ENCODE measurements at regions not wholly inside any gene's neighbourhood (a gene's known extent, or its start where the extent isn't known, plus 50 kb on each side); places are given as distances from the start of the nearest gene placed in this dataset.

- peaks cover 0 to 4% (median 0%) of the 10 kb centered on the region in 4 donors for H3K9me3 ChIP-seq
- WGBS, 2 donors, result 71 to 76% methylated on average over 4 of the region's 4 CpGs
These were observed 344.9 kb downstream of the PTPRU start for GRCh38 chr1:29581256-29581655.

GRCh38 chr1:29579821-29580425 lies 343.6 kb downstream of the PTPRU start:
- Histone ChIP-seq H3K27me3 (no peaks in the 10 kb centered on the region), H3K4me1 (no peaks in the 10 kb centered on the region), H3K9me3 (peaks cover 0 to 7% (median 0%) of the 10 kb centered on the region in 4 donors), H3K27ac (no peak overlapping the region), H3K36me3 (no peaks in the 10 kb centered on the region), H3K4me3 (no peak overlapping the region)
- 74 to 81% methylated on average over 4 to 5 of the region's 5 CpGs for WGBS, 2 donors
- no peak for TF ChIP-seq POLR2A (IDR thresholded peaks at IDR 0.05)
- no peak for TF ChIP-seq EP300 (IDR thresholded peaks at IDR 0.05)
- no peak for TF ChIP-seq CTCF (IDR thresholded peaks at IDR 0.05)
- DNase-seq (ENCODE audit: low spot score in 2 of 2), result no peak

More at GRCh38 chr1:29581256-29581655, 344.9 kb downstream of the PTPRU start:
- DNase-seq (ENCODE audit: low spot score in 2 of 2), result no peak
- H3K27ac ChIP-seq, result no peak overlapping the region
- TF ChIP-seq CTCF (IDR thresholded peaks at IDR 0.05) (no peak), EP300 (IDR thresholded peaks at IDR 0.05) (no peak), POLR2A (IDR thresholded peaks at IDR 0.05) (no peak)
- H3K27me3 ChIP-seq, result no peaks in the 10 kb centered on the region
- H3K4me3 ChIP-seq, result no peak overlapping the region
- no peaks in the 10 kb centered on the region for H3K36me3 ChIP-seq
- no peaks in the 10 kb centered on the region for H3K4me1 ChIP-seq

- Histone ChIP-seq H3K4me1 (no peaks in the 10 kb centered on the region), H3K9me3 (peaks cover 0 to 7% (median 0%) of the 10 kb centered on the region in 4 donors), H3K4me3 (no peak overlapping the region), H3K36me3 (no peaks in the 10 kb centered on the region), H3K27ac (no peak overlapping the region), H3K27me3 (no peaks in the 10 kb centered on the region)
- TF ChIP-seq CTCF (IDR thresholded peaks at IDR 0.05), result no peak
- TF ChIP-seq EP300 (IDR thresholded peaks at IDR 0.05), result no peak
- DNase-seq (ENCODE audit: low spot score in 2 of 2), result no peak
- 26 to 48% methylated on average over 9 of the region's 9 CpGs for WGBS, 2 donors
These were observed 341.2 kb downstream of the PTPRU start for GRCh38 chr1:29577512-29577911.

GRCh38 chr1:29576510-29576909 lies 340.2 kb downstream of the PTPRU start:
- Histone ChIP-seq H3K36me3 (no peaks in the 10 kb centered on the region), H3K9me3 (peaks cover 0 to 7% (median 0%) of the 10 kb centered on the region in 4 donors), H3K27ac (no peak overlapping the region), H3K4me1 (no peaks in the 10 kb centered on the region), H3K27me3 (no peaks in the 10 kb centered on the region), H3K4me3 (no peak overlapping the region)
- DNase-seq (ENCODE audit: low spot score in 2 of 2), result no peak
- 70 to 92% methylated on average over 4 to 6 of the region's 6 CpGs for WGBS, 2 donors
- TF ChIP-seq EP300 (IDR thresholded peaks at IDR 0.05), result no peak
- TF ChIP-seq POLR2A (IDR thresholded peaks at IDR 0.05), result no peak
- no peak for TF ChIP-seq CTCF (IDR thresholded peaks at IDR 0.05)

GRCh38 chr1:29575826-29576225 lies 339.5 kb downstream of the PTPRU start:
- Histone ChIP-seq H3K27ac (no peak overlapping the region), H3K4me1 (no peaks in the 10 kb centered on the region), H3K9me3 (peaks cover 0 to 7% (median 0%) of the 10 kb centered on the region in 4 donors), H3K4me3 (no peak overlapping the region), H3K27me3 (no peaks in the 10 kb centered on the region), H3K36me3 (no peaks in the 10 kb centered on the region)
- TF ChIP-seq EP300 (IDR thresholded peaks at IDR 0.05), result no peak
- no peak for TF ChIP-seq POLR2A (IDR thresholded peaks at IDR 0.05)
- TF ChIP-seq CTCF (IDR thresholded peaks at IDR 0.05), result no peak
- no peak for DNase-seq (ENCODE audit: low spot score in 2 of 2)
